GM18498 (cell line): ENCODE measurements at regions not wholly inside any gene's neighbourhood (a gene's known extent, or its start where the extent isn't known, plus 50 kb on each side); places are given as distances from the start of the nearest gene placed in this dataset.

ENCODE experiments used
- ATAC-seq: cut with Tn5 transposase; IDR thresholded peaks from one replicate; pipeline ENCODE4 v1.9.1; 2021; ENCODE audit warnings: mild to moderate bottlenecking, moderate library complexity; ENCODE audit not compliant: unreplicated experiment

- ATAC-seq = no peak
Measured at GRCh38 chr11:38315151-38315550, 1717.1 kb upstream of the RAG2 start.

GRCh38 chr11:38307455-38307854, 1709.4 kb upstream of the RAG2 start:
- ATAC-seq = no peak

GRCh38 chr11:38305682-38306081, 1707.6 kb upstream of the RAG2 start:
- ATAC-seq = no peak

- no peak for ATAC-seq
Measured at GRCh38 chr11:38304926-38305325, 1706.9 kb upstream of the RAG2 start.

- no peak for ATAC-seq
Measured at GRCh38 chr11:38302564-38302963, 1704.5 kb upstream of the RAG2 start.

GRCh38 chr11:38300570-38300969, 1702.5 kb upstream of the RAG2 start:
- no peak for ATAC-seq

GRCh38 chr11:38296211-38296776, 1698.3 kb upstream of the RAG2 start:
- no peak for ATAC-seq

- ATAC-seq = no peak
Measured at GRCh38 chr11:38282718-38283117, 1684.7 kb upstream of the RAG2 start.

GRCh38 chr11:38278457-38279141, 1680.6 kb upstream of the RAG2 start:
- no peak for ATAC-seq

GRCh38 chr11:38274031-38274430, 1676.0 kb upstream of the RAG2 start:
- no peak for ATAC-seq

- no peak for ATAC-seq
Measured at GRCh38 chr11:38272376-38272775, 1674.3 kb upstream of the RAG2 start.

GRCh38 chr11:38266691-38267090, 1668.7 kb upstream of the RAG2 start:
- ATAC-seq = no peak

- no peak for ATAC-seq
Measured at GRCh38 chr11:38256436-38256835, 1658.4 kb upstream of the RAG2 start.

GRCh38 chr11:38254913-38255312, 1656.9 kb upstream of the RAG2 start:
- no peak for ATAC-seq

GRCh38 chr11:38252620-38253019, 1654.6 kb upstream of the RAG2 start:
- no peak for ATAC-seq

GRCh38 chr11:38246451-38246850, 1648.4 kb upstream of the RAG2 start:
- no peak for ATAC-seq

- ATAC-seq = no peak
Measured at GRCh38 chr11:38226684-38227083, 1628.6 kb upstream of the RAG2 start.

GRCh38 chr11:38221295-38221694, 1623.3 kb upstream of the RAG2 start:
- no peak for ATAC-seq

- no peak for ATAC-seq
Measured at GRCh38 chr11:38219636-38220035, 1621.6 kb upstream of the RAG2 start.

- no peak for ATAC-seq
Measured at GRCh38 chr11:38208951-38209350, 1610.9 kb upstream of the RAG2 start.

GRCh38 chr11:38206663-38207062, 1608.6 kb upstream of the RAG2 start:
- no peak for ATAC-seq

- no peak for ATAC-seq
Measured at GRCh38 chr11:38191101-38191500, 1593.1 kb upstream of the RAG2 start.
